ENCODE measurements at regions not wholly inside any gene's neighbourhood (a gene's known extent, or its start where the extent isn't known, plus 50 kb on each side); places are given as distances from the start of the nearest gene placed in this dataset.

DNA sequence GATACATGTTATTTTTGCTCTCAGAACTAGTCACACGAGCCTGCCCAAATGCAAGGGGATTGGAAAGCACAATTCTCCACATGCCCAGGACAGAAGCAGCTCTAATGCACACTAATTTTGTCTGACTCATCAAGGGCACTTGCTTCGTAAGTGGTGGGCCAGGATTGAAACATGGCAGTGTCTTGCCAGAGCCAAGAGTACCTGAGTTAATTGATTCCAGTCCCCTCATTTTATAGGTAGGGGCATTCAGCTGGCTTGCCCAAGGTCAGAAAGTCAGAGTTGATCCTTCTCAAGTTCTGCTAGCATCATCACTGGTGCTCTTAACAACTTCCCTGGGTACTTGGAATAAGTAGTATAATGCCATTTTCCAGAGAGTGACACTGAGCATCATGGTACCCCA is 356.1 kb downstream of the ZNF326 start:
- TF ChIP-seq, protein P1, sequence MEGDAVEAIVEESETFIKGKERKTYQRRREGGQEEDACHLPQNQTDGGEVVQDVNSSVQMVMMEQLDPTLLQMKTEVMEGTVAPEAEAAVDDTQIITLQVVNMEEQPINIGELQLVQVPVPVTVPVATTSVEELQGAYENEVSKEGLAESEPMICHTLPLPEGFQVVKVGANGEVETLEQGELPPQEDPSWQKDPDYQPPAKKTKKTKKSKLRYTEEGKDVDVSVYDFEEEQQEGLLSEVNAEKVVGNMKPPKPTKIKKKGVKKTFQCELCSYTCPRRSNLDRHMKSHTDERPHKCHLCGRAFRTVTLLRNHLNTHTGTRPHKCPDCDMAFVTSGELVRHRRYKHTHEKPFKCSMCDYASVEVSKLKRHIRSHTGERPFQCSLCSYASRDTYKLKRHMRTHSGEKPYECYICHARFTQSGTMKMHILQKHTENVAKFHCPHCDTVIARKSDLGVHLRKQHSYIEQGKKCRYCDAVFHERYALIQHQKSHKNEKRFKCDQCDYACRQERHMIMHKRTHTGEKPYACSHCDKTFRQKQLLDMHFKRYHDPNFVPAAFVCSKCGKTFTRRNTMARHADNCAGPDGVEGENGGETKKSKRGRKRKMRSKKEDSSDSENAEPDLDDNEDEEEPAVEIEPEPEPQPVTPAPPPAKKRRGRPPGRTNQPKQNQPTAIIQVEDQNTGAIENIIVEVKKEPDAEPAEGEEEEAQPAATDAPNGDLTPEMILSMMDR (IDR thresholded peaks at IDR 0.05; ENCODE audit: insufficient read depth, low read depth, low read length), result no peak
- no peak for TF ChIP-seq EZH2 (IDR thresholded peaks at IDR 0.05; ENCODE audit: insufficient read depth, low read length)
